ENCODE measurements at regions not wholly inside any gene's neighbourhood (a gene's known extent, or its start where the extent isn't known, plus 50 kb on each side); places are given as distances from the start of the nearest gene placed in this dataset.
A peak's percentile ranks its signal among the peaks of the same experiment; 100 is the strongest.

- no peak overlapping the region for H3K27ac Mint-ChIP-seq
- no peak overlapping the region for H3K4me3 Mint-ChIP-seq
- H3K36me3 Mint-ChIP-seq, result peaks cover 6% of the 10 kb centered on the region
- H3K27me3 Mint-ChIP-seq (ENCODE audit: low read depth), result no peaks in the 10 kb centered on the region
- H3K4me1 Mint-ChIP-seq, result peaks cover 3% of the 10 kb centered on the region
- no peak for DNase-seq (ENCODE audit: low spot score in 2 of 2, unreplicated experiment in 2 of 2)
- H3K9me3 Mint-ChIP-seq, result peaks cover 29% of the 10 kb centered on the region
- TF ChIP-seq CTCF (IDR thresholded peaks at IDR 0.05; ENCODE audit: unreplicated experiment), result no peak
These were observed 103.9 kb upstream of the CCDC190 start for GRCh38 chr1:162964901-162965300.

GRCh38 chr1:162956922-162957321, 95.9 kb upstream of the CCDC190 start:
- H3K4me3 Mint-ChIP-seq, result no peak overlapping the region
- H3K27me3 Mint-ChIP-seq (ENCODE audit: low read depth), result no peaks in the 10 kb centered on the region
- TF ChIP-seq CTCF (IDR thresholded peaks at IDR 0.05; ENCODE audit: unreplicated experiment), result no peak
- peaks cover 1% of the 10 kb centered on the region for H3K36me3 Mint-ChIP-seq
- no peak for DNase-seq (ENCODE audit: low spot score in 2 of 2, unreplicated experiment in 2 of 2)
- peaks cover 14% of the 10 kb centered on the region for H3K4me1 Mint-ChIP-seq
- H3K27ac Mint-ChIP-seq, result peak overlapping the region; percentile 47
- H3K9me3 Mint-ChIP-seq, result peaks cover 15% of the 10 kb centered on the region

GRCh38 chr1:162954824-162955223, 93.8 kb upstream of the CCDC190 start:
- no peak overlapping the region for H3K4me3 Mint-ChIP-seq
- no peak for TF ChIP-seq CTCF (IDR thresholded peaks at IDR 0.05; ENCODE audit: unreplicated experiment)
- H3K27ac Mint-ChIP-seq, result no peak overlapping the region
- peaks cover 3% of the 10 kb centered on the region for H3K9me3 Mint-ChIP-seq
- no peaks in the 10 kb centered on the region for H3K27me3 Mint-ChIP-seq (ENCODE audit: low read depth)
- peaks cover 14% of the 10 kb centered on the region for H3K4me1 Mint-ChIP-seq
- DNase-seq (ENCODE audit: low spot score in 2 of 2, unreplicated experiment in 2 of 2), result no peak
- H3K36me3 Mint-ChIP-seq, result no peaks in the 10 kb centered on the region

GRCh38 chr1:162952956-162953355, 92.0 kb upstream of the CCDC190 start:
- DNase-seq (ENCODE audit: low spot score in 2 of 2, unreplicated experiment in 2 of 2), result no peak
- H3K4me1 Mint-ChIP-seq, result peaks cover 14% of the 10 kb centered on the region
- H3K27me3 Mint-ChIP-seq (ENCODE audit: low read depth), result no peaks in the 10 kb centered on the region
- no peak overlapping the region for H3K4me3 Mint-ChIP-seq
- H3K36me3 Mint-ChIP-seq, result no peaks in the 10 kb centered on the region
- TF ChIP-seq CTCF (IDR thresholded peaks at IDR 0.05; ENCODE audit: unreplicated experiment), result no peak
- H3K27ac Mint-ChIP-seq, result no peak overlapping the region
- peaks cover 3% of the 10 kb centered on the region for H3K9me3 Mint-ChIP-seq

- Mint-ChIP-seq H3K4me3 (no peak overlapping the region), H3K27me3 (ENCODE audit: low read depth) (no peaks in the 10 kb centered on the region), H3K9me3 (peaks cover 3% of the 10 kb centered on the region), H3K4me1 (peaks cover 5% of the 10 kb centered on the region), H3K27ac (no peak overlapping the region), H3K36me3 (no peaks in the 10 kb centered on the region)
- TF ChIP-seq CTCF (IDR thresholded peaks at IDR 0.05; ENCODE audit: unreplicated experiment), result no peak
- DNase-seq (ENCODE audit: low spot score in 2 of 2, unreplicated experiment in 2 of 2), result no peak
These were observed 90.8 kb upstream of the CCDC190 start for GRCh38 chr1:162951553-162952315.

All from mesothelial cell of epicardium (in vitro differentiated cells).